NOMO-1 treated with dmso at 0.1 percent for 144 hours (cell line): ENCODE measurements at regions not wholly inside any gene's neighbourhood (a gene's known extent, or its start where the extent isn't known, plus 50 kb on each side); places are given as distances from the start of the nearest gene placed in this dataset.
"Not testable (repeated sequence)": the region's sequence is repeated elsewhere in the genome, so short reads cannot be mapped to it uniquely, and the experiment has no call there.

ENCODE experiments used
- DNase-seq: peaks from one replicate; lab custom pipeline; 2025; ENCODE audit not compliant: unreplicated experiment; lab: John Stamatoyannopoulos, UW

GRCh38 chr18:34280000-34280399, 55.3 kb upstream of the NOL4 start:
- DNase-seq, result no peak

- no peak for DNase-seq
Measured at GRCh38 chr18:34280653-34281052, 55.9 kb upstream of the NOL4 start.

GRCh38 chr18:34281290-34281689, 56.6 kb upstream of the NOL4 start:
- no peak for DNase-seq

GRCh38 chr18:34281722-34282121, 57.0 kb upstream of the NOL4 start:
- DNase-seq, result no peak

- no peak for DNase-seq
Measured at GRCh38 chr18:34283506-34283905, 58.8 kb upstream of the NOL4 start.

- no peak for DNase-seq
Measured at GRCh38 chr18:34287825-34288224, 63.1 kb upstream of the NOL4 start.

GRCh38 chr18:34292594-34292993, 67.9 kb upstream of the NOL4 start:
- DNase-seq, result no peak

- DNase-seq, result no peak
Measured at GRCh38 chr18:34297287-34297686, 72.6 kb upstream of the NOL4 start.

GRCh38 chr18:34299828-34300227, 75.1 kb upstream of the NOL4 start:
- DNase-seq, result no peak

- no peak for DNase-seq
Measured at GRCh38 chr18:34311468-34311867, 86.8 kb upstream of the NOL4 start.

GRCh38 chr18:34314847-34315246, 90.1 kb upstream of the NOL4 start:
- DNase-seq, result no peak

GRCh38 chr18:34315591-34316352, 91.1 kb upstream of the NOL4 start:
- DNase-seq, result no peak

GRCh38 chr18:34320267-34320666, 95.6 kb upstream of the NOL4 start:
- no peak for DNase-seq

- DNase-seq, result no peak
Measured at GRCh38 chr18:34321066-34321465, 96.4 kb upstream of the NOL4 start.

- DNase-seq, result peak; percentile 10
Measured at GRCh38 chr18:34322365-34323289, 97.9 kb upstream of the NOL4 start.

- DNase-seq, result no peak
Measured at GRCh38 chr18:34329840-34330239, 105.1 kb upstream of the NOL4 start.

- DNase-seq, result no peak
Measured at GRCh38 chr18:34330308-34330707, 105.6 kb upstream of the NOL4 start.

- not testable (repeated sequence) for DNase-seq
Measured at GRCh38 chr18:34330907-34331306, 106.2 kb upstream of the NOL4 start.

GRCh38 chr18:34331343-34331742, 106.6 kb upstream of the NOL4 start:
- DNase-seq, result not testable (repeated sequence)

GRCh38 chr18:34339155-34339554, 114.4 kb upstream of the NOL4 start:
- DNase-seq, result no peak

- no peak for DNase-seq
Measured at GRCh38 chr18:34342960-34343359, 118.2 kb upstream of the NOL4 start.

- DNase-seq, result no peak
Measured at GRCh38 chr18:34345738-34346137, 121.0 kb upstream of the NOL4 start.
